ENCODE measurements at regions not wholly inside any gene's neighbourhood (a gene's known extent, or its start where the extent isn't known, plus 50 kb on each side); places are given as distances from the start of the nearest gene placed in this dataset.
A peak's percentile ranks its signal among the peaks of the same experiment; 100 is the strongest.
"Not testable (repeated sequence)": the region's sequence is repeated elsewhere in the genome, so short reads cannot be mapped to it uniquely, and the experiment has no call there.

DNA sequence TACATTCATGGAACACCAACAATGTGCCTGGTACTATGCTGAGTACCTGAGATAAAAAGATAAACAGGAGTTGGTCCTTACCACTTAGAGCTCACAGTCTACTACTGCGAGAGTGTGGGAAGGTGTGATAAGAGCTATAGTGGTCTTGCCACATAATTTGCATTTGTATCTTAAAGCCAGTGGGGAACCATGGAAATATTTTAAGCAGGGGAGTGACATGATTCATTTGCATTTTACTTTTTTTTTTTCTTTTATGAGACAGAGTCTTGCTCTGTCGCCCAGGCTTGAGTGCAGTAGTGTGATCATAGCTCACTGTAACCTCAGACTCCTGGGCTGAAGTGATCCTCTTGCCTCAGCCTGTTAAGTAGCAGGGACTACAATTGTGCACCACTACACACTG lies 53.6 kb downstream of the SRGAP2 start:
- DNase-seq; ATAC-seq (ENCODE audit: poor library complexity); intact Hi-C loops (cut with DNase I): not testable (repeated sequence)

DNA sequence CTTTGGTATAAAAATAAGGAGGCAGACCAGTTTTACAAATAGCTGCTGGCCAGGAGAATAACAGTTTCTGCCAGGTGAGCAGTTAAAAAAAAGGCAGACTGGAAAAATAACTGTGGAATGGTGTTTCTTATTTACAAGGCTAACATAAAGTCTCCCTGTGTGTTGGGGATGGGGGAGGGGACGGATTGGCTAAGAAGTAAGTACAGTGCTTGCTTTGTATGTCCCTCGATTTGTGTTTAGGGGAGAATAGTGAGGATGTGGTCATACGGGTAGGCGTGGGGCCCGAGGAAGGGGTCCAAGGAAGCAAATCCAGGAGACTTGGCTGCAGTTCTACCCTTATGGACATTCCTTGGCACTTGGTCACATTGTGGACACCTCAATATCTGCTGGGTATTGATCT lies 58.1 kb downstream of the SRGAP2 start:
- intact Hi-C loops (cut with DNase I); ATAC-seq (ENCODE audit: poor library complexity); DNase-seq: not testable (repeated sequence)

DNA sequence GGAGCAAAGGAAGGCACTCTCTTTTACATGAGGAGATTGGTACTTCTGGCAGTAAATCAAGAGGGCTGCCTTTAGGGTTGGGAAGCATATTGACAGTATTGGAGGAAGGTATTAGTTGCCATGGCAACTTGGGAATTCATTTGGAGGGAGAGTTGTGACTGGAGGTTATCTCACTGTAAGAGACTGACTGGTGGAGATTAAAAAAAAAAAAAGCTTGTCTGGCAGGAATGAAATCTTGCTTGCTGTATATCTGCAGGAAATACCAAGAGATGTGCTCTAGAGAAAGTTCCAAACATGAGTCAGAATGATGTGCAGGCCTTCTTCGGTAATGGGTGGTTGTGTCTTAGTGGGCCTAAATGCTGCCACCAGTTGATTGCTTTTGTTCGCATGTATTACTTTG lies 59.1 kb downstream of the SRGAP2 start:
- ATAC-seq (ENCODE audit: poor library complexity); intact Hi-C loops (cut with DNase I); DNase-seq: not testable (repeated sequence)

DNA sequence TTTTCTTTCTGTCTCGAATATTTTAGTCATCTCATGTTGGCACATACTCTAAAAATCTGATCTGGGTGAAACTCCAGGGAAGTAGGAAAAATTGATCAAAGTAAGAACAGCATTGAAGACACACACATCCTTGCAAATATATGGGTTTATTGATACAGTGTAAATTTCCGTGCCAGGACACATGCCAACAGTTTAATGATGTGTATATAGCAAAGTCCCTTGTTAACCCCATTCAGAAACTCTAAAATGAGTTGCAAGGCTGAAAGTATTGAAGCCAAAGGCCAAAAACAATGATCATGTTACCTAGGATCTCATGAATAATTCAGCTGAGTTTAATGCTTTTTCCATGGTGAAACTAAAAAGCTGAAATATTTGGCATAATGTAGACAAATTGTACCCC lies 61.6 kb downstream of the SRGAP2 start:
- ATAC-seq (ENCODE audit: poor library complexity); DNase-seq; intact Hi-C loops (cut with DNase I): not testable (repeated sequence)

DNA sequence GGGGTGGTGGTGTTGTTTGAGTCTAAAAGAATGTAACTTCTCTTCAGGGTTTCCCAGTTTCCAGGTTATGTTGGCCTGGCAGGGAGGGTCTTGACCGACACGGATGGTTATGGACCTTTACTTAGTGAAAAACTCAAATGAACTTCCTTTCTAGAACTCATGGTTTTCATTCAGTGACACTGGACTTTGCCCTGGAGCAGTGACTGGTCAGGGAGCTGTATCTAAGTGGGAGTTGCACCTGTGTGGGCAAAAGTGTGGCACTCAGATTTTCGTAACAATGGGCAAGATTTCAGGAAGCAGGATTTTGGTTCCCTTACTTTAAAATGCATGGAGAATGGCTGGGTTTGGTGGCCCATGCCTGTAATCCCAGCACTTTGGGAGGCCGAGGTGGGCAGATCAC lies 67.8 kb downstream of the SRGAP2 start:
- not testable (repeated sequence) for ATAC-seq (ENCODE audit: poor library complexity); DNase-seq

DNA sequence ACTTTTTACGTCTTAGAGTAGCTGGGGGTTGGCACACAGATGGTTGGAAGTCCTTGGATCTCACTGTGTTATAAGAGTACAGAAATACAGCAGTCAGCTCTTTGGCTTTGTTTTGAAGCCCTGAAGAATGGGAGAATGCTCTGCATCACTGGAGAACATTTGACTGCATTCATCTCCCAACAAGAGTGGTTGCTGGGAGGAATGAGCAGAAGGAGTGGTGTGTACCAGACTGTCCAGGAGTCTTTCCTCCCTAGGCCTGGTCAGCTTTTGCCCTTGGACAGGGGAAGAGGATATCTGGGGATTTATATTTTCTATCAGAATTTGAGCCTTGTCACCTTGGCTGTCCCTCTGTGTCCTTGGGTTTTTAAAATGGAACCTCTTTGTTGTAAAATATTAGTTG lies 69.8 kb downstream of the SRGAP2 start:
- DNase-seq; intact Hi-C loops (cut with DNase I); ATAC-seq (ENCODE audit: poor library complexity): not testable (repeated sequence)

More for the DNA sequence above, 67.8 kb downstream of the SRGAP2 start:
- intact Hi-C loops (cut with DNase I) = not testable (repeated sequence)

DNA sequence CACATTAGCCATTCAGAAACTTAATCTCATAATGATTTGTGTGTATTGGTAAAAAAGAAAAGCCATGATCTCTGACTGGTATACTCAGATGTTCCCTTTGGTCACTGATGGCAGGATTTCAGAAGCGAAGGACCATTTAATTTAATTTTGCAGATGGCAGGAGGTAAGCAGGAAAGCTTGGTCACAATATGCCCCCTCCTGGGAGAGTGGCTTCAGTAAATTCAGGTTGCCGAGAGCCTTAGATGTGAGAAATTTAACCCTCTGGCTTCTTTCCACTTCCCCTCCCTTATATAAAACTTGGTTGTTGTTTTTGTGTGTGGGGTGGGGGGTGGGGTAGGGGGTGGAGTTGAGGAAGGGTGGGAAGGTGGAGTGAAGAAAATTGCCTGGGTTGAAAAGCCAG lies 72.8 kb downstream of the SRGAP2 start:
- DNase-seq; intact Hi-C loops (cut with DNase I); ATAC-seq (ENCODE audit: poor library complexity): not testable (repeated sequence)

DNA sequence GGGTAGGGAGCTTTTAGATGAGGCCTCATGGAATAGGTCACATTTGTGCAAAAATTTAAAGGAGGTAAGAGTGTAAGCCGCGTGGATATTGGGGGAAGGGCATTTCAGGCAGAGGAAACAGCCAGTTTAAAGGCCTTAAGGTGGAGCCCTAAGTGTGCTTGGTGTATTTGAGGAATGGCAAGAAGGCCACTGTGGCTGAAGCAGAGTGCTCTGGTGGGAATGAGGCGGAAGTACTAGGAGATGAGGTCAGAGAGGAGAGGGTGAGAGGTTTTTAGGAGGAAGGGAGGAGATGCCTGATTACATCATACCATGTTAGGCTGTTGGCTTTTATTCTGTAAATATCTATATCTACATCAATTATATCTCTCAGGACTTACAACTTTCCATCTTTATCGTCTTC lies 75.3 kb downstream of the SRGAP2 start:
- DNase-seq; intact Hi-C loops (cut with DNase I): not testable (repeated sequence)
- peak; percentile 48 for ATAC-seq (ENCODE audit: poor library complexity)

DNA sequence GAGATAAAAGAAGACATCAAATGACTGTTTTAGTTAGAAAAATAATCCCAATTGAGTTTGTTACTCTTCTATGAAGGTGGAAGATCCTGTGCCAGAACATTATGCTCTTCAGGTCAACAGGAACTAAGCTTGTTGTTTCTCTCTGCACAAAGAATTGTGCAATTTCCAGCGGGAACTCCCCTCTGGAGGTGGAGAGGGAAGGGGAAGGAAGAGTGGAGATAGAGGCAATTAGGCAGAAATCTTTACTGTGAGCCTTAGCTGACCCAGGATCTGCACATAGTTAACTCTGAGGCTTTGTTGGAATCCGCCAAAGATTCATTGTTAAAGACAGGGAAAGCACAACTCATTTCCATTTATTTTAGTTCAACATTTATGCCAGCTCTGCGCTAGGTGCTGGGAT lies 77.3 kb downstream of the SRGAP2 start:
- intact Hi-C loops (cut with DNase I); DNase-seq: not testable (repeated sequence)
- ATAC-seq (ENCODE audit: poor library complexity) = peak; percentile 64

DNA sequence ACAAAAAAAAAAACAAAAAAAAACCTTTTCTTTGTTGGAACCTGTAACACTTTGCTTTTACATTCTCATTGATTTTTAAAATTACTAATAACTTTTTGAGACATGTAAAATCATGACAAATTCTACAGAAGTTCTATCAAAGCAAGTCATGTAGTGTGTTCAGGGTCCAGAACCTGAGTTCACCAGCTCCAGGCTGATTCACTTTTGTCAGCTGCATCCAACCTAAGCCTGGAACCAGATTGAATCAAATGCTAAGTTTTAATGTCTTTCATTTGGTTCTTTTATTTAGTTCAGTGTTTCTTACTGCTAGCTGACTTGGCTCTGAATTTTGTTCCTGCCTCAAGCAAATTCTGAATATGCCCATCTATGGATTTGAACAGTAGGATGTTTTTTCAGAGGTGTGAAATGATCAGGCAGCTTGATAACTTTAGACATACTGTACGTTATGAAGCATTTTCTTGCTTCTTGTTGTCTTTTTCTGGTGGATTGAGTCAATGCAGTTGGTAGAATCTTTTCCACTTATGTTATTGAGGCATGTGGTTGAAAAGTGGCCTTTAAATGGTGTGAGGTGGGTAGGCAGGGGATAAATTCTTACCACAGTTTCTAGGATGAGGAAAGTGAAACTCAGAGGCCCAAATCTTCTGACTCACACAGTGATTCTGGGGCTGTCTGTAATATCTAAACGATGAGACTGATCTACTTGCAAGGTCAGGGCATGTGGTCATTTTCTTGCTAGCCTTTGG lies 78.7 kb downstream of the SRGAP2 start:
- ATAC-seq (ENCODE audit: poor library complexity) = peak; percentile 47
- DNase-seq; intact Hi-C loops (cut with DNase I): not testable (repeated sequence)

DNA sequence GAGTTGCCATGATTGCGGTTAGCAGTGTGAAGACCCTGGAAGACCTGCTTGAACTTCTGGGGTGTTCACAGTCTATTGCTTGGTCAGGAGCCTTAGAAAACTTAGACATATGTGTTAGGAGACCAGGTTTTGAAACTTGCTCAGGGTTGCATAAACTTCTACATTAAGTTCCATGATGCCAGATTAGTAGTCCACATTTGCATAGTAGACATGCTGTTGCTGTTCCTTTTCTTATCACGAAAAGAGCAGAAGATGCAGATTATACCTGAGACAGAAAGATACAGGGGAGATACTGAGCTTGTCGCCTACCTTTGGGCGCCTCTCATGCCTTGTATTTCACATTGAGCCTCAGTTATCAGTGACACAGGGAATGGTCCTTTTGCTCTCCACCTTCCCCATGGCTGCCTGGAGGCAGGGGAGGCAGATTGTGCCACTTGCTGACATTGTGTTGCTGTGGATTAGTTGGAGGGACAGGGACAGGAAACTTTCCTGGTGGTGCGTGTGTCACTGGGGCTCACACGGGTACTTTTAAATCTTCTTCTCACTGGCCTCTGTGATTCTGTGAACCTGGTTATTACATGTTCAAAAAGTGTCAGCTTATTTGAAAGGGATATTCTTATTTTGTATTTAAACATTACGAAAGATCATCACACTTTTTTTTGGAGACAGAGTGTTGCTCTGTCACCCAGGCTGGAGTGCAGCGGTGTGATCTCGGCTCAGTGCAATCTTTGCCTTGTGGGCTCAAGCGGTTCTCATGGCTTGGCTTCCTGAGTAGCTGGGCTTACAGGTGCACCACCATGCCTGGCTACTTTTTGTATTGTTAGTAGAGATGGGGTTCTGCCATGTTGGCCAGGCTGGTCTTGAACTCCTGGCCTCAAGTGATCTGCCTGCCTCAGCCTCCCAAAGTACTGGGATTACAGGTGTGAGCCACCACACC lies 82.0 kb downstream of the SRGAP2 start:
- intact Hi-C loops (cut with DNase I); DNase-seq; ATAC-seq (ENCODE audit: poor library complexity): not testable (repeated sequence)

DNA sequence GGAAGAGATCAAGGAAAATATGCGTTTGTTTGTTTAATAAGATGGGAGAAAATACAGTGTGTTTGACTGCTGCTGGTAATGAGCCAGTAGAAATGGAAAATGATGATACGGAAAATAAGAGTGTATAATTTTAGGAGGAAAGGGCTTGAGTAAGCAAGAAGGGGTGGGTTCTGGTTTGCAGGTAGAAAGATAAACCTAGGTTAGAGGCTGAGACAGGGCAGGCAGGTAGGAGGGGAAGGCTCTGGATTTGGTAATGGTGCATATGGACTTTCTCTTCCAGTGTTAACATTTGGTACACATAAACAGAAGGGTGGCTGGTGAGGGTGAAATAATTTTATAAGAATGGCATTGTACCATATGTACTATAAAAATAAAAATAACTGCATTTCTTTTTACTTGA lies 84.4 kb downstream of the SRGAP2 start:
- ATAC-seq (ENCODE audit: poor library complexity); DNase-seq; intact Hi-C loops (cut with DNase I): not testable (repeated sequence)

DNA sequence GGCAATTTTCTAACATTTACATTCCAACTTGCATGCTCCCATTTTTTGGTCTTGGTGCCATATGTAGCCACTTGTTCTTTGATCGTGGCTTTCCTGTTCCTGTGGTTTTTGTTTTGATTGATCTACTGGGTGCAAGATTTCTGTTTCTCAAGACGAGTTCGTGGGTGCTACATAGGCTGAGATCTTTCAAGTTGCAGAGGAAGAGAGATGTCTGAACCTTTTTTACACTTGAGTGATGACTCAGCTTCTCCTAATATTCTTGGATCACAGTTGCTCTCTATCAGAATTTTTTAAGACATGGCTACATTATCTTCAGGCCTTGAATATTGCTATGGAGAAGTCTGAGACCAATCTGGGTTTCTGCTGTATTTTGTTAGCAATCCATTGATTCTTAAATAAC lies 85.1 kb downstream of the SRGAP2 start:
- DNase-seq; intact Hi-C loops (cut with DNase I): not testable (repeated sequence)
- peak; percentile 56 for ATAC-seq (ENCODE audit: poor library complexity)

DNA sequence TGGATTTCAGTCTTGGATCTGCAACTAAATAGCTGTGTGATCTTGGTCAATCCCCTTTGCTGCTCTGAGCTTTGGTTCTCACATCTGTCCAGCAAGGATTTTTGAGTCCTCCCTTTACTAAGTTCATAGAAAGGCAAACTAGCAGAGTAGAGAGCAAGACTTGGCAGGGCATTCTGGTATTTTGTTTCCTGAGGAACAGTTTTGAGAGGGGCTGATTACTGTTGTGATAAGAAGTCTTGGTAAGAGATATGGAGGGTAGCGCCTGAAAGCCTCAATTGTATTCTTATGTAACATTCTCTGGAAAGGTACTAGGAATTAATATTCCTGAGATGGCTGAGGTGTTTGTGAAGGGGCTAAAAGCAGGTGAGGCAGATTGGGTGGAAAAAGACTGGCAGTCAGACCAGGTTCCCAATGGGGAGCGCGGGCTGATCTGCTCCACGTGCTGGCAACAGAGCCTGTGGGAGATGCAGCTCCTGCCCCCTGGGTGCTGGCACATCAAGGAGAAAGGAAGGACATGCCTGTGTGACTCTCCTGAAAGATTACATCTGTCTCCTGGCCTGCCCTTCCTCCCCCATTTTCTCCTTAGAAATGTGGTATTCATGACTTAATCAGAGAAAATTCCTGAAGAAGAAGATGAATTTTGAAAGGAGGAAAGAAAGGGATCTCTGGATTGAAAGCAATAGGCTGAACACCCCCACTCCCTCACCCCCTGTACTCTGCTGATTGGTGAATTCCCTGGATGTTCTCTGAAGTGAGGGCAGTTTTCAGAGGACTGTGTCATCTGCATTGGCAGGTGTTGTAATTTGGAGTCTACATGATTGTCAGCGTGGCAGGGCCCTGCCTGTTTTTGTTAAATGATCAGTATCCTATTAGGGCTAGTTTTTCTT lies 94.0 kb downstream of the SRGAP2 start:
- intact Hi-C loops (cut with DNase I); ATAC-seq (ENCODE audit: poor library complexity); DNase-seq: not testable (repeated sequence)

DNA sequence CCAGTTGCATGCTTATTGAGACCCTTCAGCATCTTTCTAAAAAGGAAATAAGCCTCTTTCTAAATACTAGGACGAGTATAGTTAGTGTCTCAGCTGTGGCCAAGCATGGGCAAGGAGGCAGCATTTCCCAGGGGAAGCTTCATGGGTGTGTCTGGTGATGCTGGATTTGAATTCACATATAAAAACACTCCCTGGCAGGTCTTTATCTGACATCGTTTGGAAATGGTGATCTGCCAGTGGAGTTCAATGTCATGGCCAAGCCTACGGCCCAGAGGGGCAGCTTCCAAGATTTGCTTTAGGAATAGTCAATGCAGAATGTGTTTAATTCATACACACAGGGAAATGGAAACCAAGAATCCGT lies 94.7 kb downstream of the SRGAP2 start:
- DNase-seq; intact Hi-C loops (cut with DNase I): not testable (repeated sequence)
- peak; percentile 30 for ATAC-seq (ENCODE audit: poor library complexity)

DNA sequence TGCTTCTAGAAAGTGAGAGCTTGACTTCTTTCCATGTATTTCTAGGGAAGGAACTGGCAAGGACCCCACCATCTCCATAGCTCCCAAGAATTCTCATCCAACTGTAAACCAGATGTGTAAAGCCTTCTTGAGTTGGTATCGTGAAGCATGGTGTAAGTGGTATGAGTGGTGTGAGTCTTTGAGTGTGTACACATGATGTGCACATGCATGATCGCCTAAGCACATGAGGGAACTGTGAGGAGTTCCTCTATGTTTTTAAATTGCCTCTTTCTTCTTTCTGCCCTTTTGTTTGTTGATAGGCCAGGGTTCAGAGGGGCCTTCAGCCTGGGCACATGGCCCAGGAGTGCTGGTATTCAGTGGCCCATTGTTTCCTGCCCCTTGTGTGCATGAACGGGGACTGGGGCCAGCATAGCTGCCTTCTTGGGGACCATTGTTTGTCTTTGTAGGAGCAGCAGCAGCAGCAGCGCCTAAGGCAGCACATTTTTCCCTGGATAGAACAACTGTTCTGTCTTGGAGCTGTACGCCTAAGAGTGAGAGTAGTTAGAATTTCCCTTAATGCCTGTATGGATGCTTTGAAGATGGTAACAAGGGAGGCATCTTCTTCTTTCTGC lies 95.9 kb downstream of the SRGAP2 start:
- intact Hi-C loops (cut with DNase I); DNase-seq; ATAC-seq (ENCODE audit: poor library complexity): not testable (repeated sequence)

DNA sequence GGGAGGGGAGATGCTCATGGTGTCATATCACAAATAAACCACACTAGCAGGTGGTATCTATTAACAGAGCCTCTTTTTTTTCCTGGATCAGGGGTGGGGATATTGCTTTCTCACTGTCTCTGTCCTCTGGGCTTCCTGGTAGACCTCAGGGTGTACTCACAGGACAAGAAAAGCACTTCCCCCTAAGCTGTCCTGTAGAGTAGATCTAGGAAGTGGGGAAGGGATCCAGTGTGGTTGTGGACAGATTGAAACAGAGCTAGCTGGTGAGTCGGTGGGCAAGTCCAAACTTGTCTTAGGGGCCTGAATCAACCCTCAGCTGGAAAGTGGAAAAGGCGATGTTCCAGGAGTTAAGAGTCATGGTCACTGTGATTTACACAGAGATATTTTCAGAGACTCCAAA lies 96.6 kb downstream of the SRGAP2 start:
- DNase-seq; intact Hi-C loops (cut with DNase I): not testable (repeated sequence)
- peak; percentile 36 for ATAC-seq (ENCODE audit: poor library complexity)

DNA sequence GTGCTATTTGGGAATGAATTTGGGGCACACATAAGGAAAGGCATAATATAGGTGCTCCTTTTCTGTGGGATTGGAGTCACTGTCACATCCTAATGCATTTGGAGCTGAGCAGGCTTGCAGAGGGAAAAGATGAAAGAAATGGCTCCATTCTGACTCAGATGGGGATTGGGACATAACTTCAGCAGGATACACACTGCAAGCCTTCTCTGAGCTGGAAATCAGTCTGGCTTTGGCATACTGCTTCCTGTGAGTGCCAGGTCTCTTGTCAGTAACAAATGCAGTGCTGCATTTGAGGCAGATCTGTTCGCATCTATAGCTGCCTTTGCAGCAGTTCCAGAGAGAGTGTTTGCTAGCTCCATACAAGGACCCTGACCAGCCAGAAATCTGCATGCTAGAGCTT lies 98.7 kb downstream of the SRGAP2 start:
- ATAC-seq (ENCODE audit: poor library complexity); intact Hi-C loops (cut with DNase I): not testable (repeated sequence)

More for the DNA sequence above, 98.7 kb downstream of the SRGAP2 start:
- not testable (repeated sequence) for DNase-seq
